Ishikawa (cell line): ENCODE measurements at regions not wholly inside any gene's neighbourhood (a gene's known extent, or its start where the extent isn't known, plus 50 kb on each side); places are given as distances from the start of the nearest gene placed in this dataset.

ENCODE experiments used
- CEBPB ChIP-seq: IDR thresholded peaks from 2 replicates; pipeline ENCODE4 v1.6.1; 2012
- CREB1 ChIP-seq: IDR thresholded peaks from 2 replicates; pipeline ENCODE4 v1.6.1; 2012; ENCODE audit warnings: low read depth
- EGR1 ChIP-seq: IDR thresholded peaks from 2 replicates; pipeline ENCODE4 v1.6.1; 2012
- EP300 ChIP-seq: IDR thresholded peaks from 2 replicates; pipeline ENCODE4 v1.6.1; 2012; ENCODE audit warnings: borderline replicate concordance
- FOXM1 ChIP-seq: IDR thresholded peaks from 2 replicates; pipeline ENCODE4 v1.6.1; 2012; ENCODE audit warnings: low read depth, borderline replicate concordance
- NFIC ChIP-seq: IDR thresholded peaks from 2 replicates; pipeline ENCODE4 v1.6.1; 2012
- RAD21 ChIP-seq: IDR thresholded peaks from 2 replicates; pipeline ENCODE4 v1.6.1; 2012; ENCODE audit warnings: low read depth
- TAF1 ChIP-seq: IDR thresholded peaks from 2 replicates; pipeline ENCODE4 v1.6.1; 2012; ENCODE audit warnings: low read depth, mild to moderate bottlenecking
- TCF12 ChIP-seq: IDR thresholded peaks from 2 replicates; pipeline ENCODE4 v1.6.1; 2012; ENCODE audit warnings: low read depth
- TEAD4 ChIP-seq: IDR thresholded peaks from 2 replicates; pipeline ENCODE4 v1.6.1; 2012
- YY1 ChIP-seq: IDR thresholded peaks from 2 replicates; pipeline ENCODE4 v1.6.1; 2012; ENCODE audit warnings: low read depth
- ZBTB7A ChIP-seq: IDR thresholded peaks from 2 replicates; pipeline ENCODE4 v1.6.1; 2012; ENCODE audit warnings: low read depth
- TF ChIP-seq, protein P1 (sequence below): IDR thresholded peaks from 2 replicates; pipeline ENCODE4 v1.6.1; 2012; ENCODE audit warnings: low read depth, mild to moderate bottlenecking
- TF ChIP-seq, protein P2 (sequence below): IDR thresholded peaks from 2 replicates; pipeline ENCODE4 v1.6.1; 2012
- TF ChIP-seq, protein P3 (sequence below): IDR thresholded peaks from 2 replicates; pipeline ENCODE4 v1.6.1; 2012

DNA sequence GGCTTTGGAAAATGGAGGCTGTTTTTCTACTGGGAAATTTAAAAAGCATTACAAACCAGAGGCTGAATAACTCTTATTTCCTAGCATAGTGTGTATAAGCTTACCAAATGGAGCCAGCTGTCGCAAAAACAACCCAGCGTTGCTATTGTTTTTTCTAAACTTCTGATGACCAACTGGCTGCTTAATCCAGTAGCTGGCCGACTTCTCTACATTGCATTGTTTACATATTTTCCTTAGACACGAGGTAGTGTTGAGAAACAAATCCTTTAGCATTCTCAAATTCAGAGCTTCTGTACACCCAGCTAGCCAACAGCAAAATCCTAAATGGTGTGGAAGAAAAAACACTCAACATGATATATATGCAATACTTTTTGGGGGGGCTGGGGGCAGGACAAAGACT, 161.0 kb upstream of the ADAMTS9 start:
- TF ChIP-seq, protein P1, sequence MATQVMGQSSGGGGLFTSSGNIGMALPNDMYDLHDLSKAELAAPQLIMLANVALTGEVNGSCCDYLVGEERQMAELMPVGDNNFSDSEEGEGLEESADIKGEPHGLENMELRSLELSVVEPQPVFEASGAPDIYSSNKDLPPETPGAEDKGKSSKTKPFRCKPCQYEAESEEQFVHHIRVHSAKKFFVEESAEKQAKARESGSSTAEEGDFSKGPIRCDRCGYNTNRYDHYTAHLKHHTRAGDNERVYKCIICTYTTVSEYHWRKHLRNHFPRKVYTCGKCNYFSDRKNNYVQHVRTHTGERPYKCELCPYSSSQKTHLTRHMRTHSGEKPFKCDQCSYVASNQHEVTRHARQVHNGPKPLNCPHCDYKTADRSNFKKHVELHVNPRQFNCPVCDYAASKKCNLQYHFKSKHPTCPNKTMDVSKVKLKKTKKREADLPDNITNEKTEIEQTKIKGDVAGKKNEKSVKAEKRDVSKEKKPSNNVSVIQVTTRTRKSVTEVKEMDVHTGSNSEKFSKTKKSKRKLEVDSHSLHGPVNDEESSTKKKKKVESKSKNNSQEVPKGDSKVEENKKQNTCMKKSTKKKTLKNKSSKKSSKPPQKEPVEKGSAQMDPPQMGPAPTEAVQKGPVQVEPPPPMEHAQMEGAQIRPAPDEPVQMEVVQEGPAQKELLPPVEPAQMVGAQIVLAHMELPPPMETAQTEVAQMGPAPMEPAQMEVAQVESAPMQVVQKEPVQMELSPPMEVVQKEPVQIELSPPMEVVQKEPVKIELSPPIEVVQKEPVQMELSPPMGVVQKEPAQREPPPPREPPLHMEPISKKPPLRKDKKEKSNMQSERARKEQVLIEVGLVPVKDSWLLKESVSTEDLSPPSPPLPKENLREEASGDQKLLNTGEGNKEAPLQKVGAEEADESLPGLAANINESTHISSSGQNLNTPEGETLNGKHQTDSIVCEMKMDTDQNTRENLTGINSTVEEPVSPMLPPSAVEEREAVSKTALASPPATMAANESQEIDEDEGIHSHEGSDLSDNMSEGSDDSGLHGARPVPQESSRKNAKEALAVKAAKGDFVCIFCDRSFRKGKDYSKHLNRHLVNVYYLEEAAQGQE = no peak
- TF ChIP-seq TAF1 (no peak), ZBTB7A (no peak)
- TF ChIP-seq, protein P2, sequence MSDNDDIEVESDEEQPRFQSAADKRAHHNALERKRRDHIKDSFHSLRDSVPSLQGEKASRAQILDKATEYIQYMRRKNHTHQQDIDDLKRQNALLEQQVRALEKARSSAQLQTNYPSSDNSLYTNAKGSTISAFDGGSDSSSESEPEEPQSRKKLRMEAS = no peak

DNA sequence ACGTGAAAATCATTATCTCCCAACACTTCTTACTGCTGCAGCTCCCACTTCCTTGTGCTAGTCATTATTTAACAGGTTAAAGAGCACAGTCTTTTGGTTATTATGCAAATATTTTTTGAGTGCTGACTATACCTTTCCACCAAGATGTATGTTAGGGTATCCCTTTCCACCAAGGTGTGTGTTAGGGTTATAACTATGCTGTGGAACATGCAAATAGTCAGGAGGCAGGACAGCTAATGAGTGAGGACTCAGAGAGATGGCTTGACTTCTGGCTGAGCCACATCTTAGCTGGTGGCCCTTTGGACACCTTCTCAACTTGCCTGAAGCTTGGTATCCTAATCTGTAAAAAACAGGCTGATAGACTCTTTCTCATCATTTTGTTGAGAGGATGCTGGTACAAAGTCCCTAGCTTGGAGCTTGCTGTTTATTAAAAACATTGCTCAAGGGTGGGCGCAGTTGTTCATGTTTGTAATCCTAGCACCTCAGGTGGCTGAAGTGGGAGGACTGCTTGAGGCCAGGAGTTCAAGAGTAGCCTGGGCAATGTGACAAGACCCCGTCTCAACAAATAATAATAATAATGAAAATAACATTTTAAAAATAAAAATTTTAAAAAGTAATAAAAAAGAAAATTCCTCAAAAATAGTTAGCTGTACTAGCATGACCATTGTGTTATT, 160.5 kb upstream of the ADAMTS9 start:
- TF ChIP-seq TEAD4 = no peak
- no peak for TF ChIP-seq EP300
- TF ChIP-seq, protein P1 = no peak
- TF ChIP-seq FOXM1 = no peak
- no peak for TF ChIP-seq RAD21
- TF ChIP-seq ZBTB7A = no peak
- no peak for TF ChIP-seq CEBPB
- no peak for TF ChIP-seq TAF1
- TF ChIP-seq, protein P2 = no peak
- TF ChIP-seq TCF12 = no peak
- TF ChIP-seq NFIC = no peak
- TF ChIP-seq, protein P3, sequence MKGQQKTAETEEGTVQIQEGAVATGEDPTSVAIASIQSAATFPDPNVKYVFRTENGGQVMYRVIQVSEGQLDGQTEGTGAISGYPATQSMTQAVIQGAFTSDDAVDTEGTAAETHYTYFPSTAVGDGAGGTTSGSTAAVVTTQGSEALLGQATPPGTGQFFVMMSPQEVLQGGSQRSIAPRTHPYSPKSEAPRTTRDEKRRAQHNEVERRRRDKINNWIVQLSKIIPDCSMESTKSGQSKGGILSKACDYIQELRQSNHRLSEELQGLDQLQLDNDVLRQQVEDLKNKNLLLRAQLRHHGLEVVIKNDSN = no peak
- TF ChIP-seq CREB1 = no peak
- TF ChIP-seq YY1 = no peak
- TF ChIP-seq EGR1 = no peak

DNA sequence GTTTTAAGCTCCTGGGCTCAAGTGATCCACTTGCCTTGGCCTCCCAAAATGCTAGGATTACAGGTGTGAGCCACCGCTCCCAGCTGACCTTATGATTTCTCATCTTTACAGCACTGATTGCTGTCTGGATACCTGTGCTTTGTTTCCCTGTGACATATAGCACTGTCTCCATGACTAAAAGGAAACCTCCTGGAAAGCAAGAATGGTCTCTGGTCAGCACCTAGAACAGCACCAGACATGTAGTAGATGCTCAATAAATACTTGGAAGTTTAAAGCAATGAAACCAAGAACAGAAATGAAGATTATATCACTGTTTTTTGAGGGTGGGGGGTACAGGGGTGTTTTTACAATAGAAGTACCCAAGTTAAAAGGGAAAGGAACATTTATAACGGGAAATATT, 156.8 kb upstream of the ADAMTS9 start:
- TF ChIP-seq, protein P1 = peak; percentile 51
- TF ChIP-seq, protein P2 = no peak

DNA sequence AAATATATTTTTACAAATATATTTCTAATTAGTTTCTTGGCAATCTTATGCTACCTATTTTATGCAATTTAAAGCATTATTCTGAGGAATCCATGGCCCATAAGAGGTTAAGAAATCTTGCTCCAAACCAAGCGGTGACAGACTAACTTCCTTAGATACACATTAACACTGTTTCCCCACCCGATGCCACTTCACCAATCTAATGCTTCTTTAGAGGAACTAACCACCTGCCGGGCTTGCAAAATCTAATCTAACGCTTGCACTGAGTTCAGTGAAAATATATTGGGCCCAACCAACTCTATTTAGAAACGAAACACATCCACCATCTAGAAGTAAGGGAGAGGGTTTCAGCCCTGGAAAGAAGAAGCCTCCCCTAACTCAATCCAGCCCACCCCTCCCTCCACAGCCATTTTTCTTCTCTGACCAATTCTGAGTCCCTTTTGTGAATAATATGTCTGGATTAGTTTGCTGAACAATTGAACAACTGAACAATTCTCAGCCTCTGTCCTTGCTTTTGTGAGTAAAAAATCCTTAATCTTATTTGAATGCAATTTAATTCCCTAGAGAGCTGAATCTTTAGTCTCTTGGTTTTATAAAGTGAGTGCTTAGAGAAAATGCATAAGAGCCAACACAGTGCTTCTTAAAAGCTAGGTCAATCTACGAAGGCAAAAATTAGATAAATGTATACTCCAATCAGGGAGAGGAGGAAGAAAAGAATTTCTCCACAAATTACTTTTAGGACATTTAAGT, 150.4 kb upstream of the ADAMTS9 start:
- TF ChIP-seq, protein P3 = no peak
- TF ChIP-seq, protein P1 = no peak
- TF ChIP-seq, protein P2 = no peak
- TF ChIP-seq EP300 = no peak
- TF ChIP-seq RAD21 = no peak
- no peak for TF ChIP-seq TAF1
- no peak for TF ChIP-seq ZBTB7A
- no peak for TF ChIP-seq EGR1
- TF ChIP-seq FOXM1 = no peak
- TF ChIP-seq NFIC = no peak
- no peak for TF ChIP-seq CREB1
- no peak for TF ChIP-seq TCF12
- TF ChIP-seq YY1 = no peak
- TF ChIP-seq CEBPB = no peak
- no peak for TF ChIP-seq TEAD4
